ENCODE measurements at regions not wholly inside any gene's neighbourhood (a gene's known extent, or its start where the extent isn't known, plus 50 kb on each side); places are given as distances from the start of the nearest gene placed in this dataset.
A peak's percentile ranks its signal among the peaks of the same experiment; 100 is the strongest.
"Not testable (repeated sequence)": the region's sequence is repeated elsewhere in the genome, so short reads cannot be mapped to it uniquely, and the experiment has no call there.

GRCh38 chr2:120503206-120503792, 157.4 kb downstream of the INHBB start:
- no peak for DNase-seq

- DNase-seq, result peak; percentile 54
Measured at GRCh38 chr2:120503793-120504571, 158.0 kb downstream of the INHBB start.

- no peak for DNase-seq
Measured at GRCh38 chr2:120504936-120505705, 159.2 kb downstream of the INHBB start.

GRCh38 chr2:120508567-120509041, 162.7 kb downstream of the INHBB start:
- DNase-seq, result no peak

- DNase-seq, result no peak
Measured at GRCh38 chr2:120509213-120509815, 163.4 kb downstream of the INHBB start.

GRCh38 chr2:120509991-120510735, 164.2 kb downstream of the INHBB start:
- DNase-seq, result no peak

GRCh38 chr2:120510751-120511395, 164.9 kb downstream of the INHBB start:
- no peak for DNase-seq

- DNase-seq, result no peak
Measured at GRCh38 chr2:120511536-120511935, 165.6 kb downstream of the INHBB start.

GRCh38 chr2:120511947-120512710, 166.2 kb downstream of the INHBB start:
- no peak for DNase-seq

- DNase-seq, result no peak
Measured at GRCh38 chr2:120513776-120514357, 167.9 kb downstream of the INHBB start.

- no peak for DNase-seq
Measured at GRCh38 chr2:120514521-120514920, 168.6 kb downstream of the INHBB start.

- DNase-seq, result not testable (repeated sequence)
Measured at GRCh38 chr2:120515066-120515758, 169.3 kb downstream of the INHBB start.

GRCh38 chr2:120515759-120516678, 170.1 kb downstream of the INHBB start:
- DNase-seq, result no peak

GRCh38 chr2:120516679-120517314, 170.9 kb downstream of the INHBB start:
- DNase-seq, result no peak

GRCh38 chr2:120517751-120518469, 172.0 kb downstream of the INHBB start:
- peak; percentile 47 for DNase-seq

- no peak for DNase-seq
Measured at GRCh38 chr2:120518819-120519218, 172.9 kb downstream of the INHBB start.

- no peak for DNase-seq
Measured at GRCh38 chr2:120519469-120519868, 173.5 kb downstream of the INHBB start.

- no peak for DNase-seq
Measured at GRCh38 chr2:120520454-120520853, 174.5 kb downstream of the INHBB start.
